ENCODE measurements at regions not wholly inside any gene's neighbourhood (a gene's known extent, or its start where the extent isn't known, plus 50 kb on each side); places are given as distances from the start of the nearest gene placed in this dataset.

DNA sequence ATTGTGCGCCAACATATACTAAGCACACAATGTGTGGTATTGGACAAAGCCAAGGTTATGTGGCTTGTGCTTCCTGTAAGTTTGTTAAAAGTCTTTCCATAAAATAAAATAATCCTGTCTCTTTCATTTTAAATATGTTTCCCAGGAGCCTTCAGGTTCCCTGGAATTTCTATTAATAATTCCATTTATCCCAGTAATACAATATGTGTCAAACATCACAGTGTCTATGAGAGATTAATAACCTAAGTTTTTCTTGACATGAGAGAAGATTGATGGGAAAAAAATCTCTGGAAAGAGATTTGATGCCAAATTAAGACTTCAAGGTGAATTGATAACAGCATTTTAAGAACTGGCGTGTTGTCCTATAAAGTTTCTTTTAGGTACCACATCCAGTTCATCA is 507.0 kb downstream of the TTLL7 start:
- TF ChIP-seq EZH2 (IDR thresholded peaks at IDR 0.05) (no peak), POLR2AphosphoS5 (IDR thresholded peaks at IDR 0.05; ENCODE audit: borderline replicate concordance, low read depth, low read length) (no peak), FOXP2 (optimal IDR thresholded peaks at IDR 0.05; ENCODE audit: control extremely low read depth, extremely low read length, insufficient read depth) (no peak)

Measured in SK-N-MC (cell line).